ENCODE measurements at regions not wholly inside any gene's neighbourhood (a gene's known extent, or its start where the extent isn't known, plus 50 kb on each side); places are given as distances from the start of the nearest gene placed in this dataset.

GRCh38 chr1:168410464-168410863 lies 129.8 kb downstream of the TBX19 start:
- Histone ChIP-seq H3K4me3 (no peak overlapping the region), H3K36me3 (ENCODE audit: low read depth, missing control alignments) (no peaks in the 10 kb centered on the region), H3K4me1 (no peaks in the 10 kb centered on the region), H3K27ac (no peak overlapping the region), H3K27me3 (no peaks in the 10 kb centered on the region), H3K9me3 (no peaks in the 10 kb centered on the region)
- TF ChIP-seq POLR2A (IDR thresholded peaks at IDR 0.05) = no peak
- TF ChIP-seq, protein P1, sequence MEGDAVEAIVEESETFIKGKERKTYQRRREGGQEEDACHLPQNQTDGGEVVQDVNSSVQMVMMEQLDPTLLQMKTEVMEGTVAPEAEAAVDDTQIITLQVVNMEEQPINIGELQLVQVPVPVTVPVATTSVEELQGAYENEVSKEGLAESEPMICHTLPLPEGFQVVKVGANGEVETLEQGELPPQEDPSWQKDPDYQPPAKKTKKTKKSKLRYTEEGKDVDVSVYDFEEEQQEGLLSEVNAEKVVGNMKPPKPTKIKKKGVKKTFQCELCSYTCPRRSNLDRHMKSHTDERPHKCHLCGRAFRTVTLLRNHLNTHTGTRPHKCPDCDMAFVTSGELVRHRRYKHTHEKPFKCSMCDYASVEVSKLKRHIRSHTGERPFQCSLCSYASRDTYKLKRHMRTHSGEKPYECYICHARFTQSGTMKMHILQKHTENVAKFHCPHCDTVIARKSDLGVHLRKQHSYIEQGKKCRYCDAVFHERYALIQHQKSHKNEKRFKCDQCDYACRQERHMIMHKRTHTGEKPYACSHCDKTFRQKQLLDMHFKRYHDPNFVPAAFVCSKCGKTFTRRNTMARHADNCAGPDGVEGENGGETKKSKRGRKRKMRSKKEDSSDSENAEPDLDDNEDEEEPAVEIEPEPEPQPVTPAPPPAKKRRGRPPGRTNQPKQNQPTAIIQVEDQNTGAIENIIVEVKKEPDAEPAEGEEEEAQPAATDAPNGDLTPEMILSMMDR (IDR thresholded peaks at IDR 0.05) = no peak
- DNase-seq = no peak
- 86 to 92% methylated on average over 7 to 8 of the region's 8 CpGs for WGBS, 2 donors
- intact Hi-C loops (cut with DNase I; ENCODE audit: low total_unique reads) = no loop called here

DNA sequence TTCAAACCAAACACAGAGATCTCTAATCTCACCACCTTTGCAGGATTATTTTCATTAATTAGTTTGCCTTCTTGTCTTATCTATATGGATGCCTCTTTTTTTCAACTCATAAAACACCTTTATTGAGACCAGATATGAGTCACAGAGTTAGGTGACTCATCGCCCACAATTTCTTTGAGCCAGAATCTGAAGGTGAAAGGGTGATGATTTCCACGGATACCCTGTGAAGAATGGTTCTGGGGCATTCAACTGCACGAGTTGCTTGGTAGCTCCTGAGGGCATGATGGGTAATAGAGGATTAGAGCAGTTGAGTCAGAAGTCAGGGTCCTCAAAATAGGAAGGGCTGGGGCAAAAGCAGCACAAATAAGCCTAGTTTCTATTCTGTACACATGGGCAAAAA lies 128.2 kb downstream of the TBX19 start:
- no peaks in the 10 kb centered on the region for H3K36me3 ChIP-seq (ENCODE audit: low read depth, missing control alignments)
- 80 to 91% methylated on average over 3 of the region's 3 CpGs for WGBS, 2 donors

GRCh38 chr1:168408539-168408865 lies 127.8 kb downstream of the TBX19 start:
- intact Hi-C loops (cut with DNase I; ENCODE audit: low total_unique reads) = no loop called here
- TF ChIP-seq, protein P1 (IDR thresholded peaks at IDR 0.05) = no peak
- no peak for TF ChIP-seq POLR2A (IDR thresholded peaks at IDR 0.05)
- H3K36me3 ChIP-seq (ENCODE audit: low read depth, missing control alignments) = no peaks in the 10 kb centered on the region
- no peak overlapping the region for H3K27ac ChIP-seq
- no peaks in the 10 kb centered on the region for H3K4me1 ChIP-seq
- WGBS, 2 donors = 51 to 55% methylated on average over 3 of the region's 3 CpGs
- H3K27me3 ChIP-seq = no peaks in the 10 kb centered on the region
- H3K4me3 ChIP-seq = no peak overlapping the region
- H3K9me3 ChIP-seq = no peaks in the 10 kb centered on the region
- DNase-seq = no peak

More for the DNA sequence above, 128.2 kb downstream of the TBX19 start:
- intact Hi-C loops (cut with DNase I; ENCODE audit: low total_unique reads) = no loop called here
- TF ChIP-seq POLR2A (IDR thresholded peaks at IDR 0.05) = no peak
- TF ChIP-seq, protein P1 (IDR thresholded peaks at IDR 0.05) = no peak
- Histone ChIP-seq H3K9me3 (no peaks in the 10 kb centered on the region), H3K4me1 (no peaks in the 10 kb centered on the region), H3K4me3 (no peak overlapping the region), H3K27ac (no peak overlapping the region), H3K27me3 (no peaks in the 10 kb centered on the region)
- no peak for DNase-seq

DNA sequence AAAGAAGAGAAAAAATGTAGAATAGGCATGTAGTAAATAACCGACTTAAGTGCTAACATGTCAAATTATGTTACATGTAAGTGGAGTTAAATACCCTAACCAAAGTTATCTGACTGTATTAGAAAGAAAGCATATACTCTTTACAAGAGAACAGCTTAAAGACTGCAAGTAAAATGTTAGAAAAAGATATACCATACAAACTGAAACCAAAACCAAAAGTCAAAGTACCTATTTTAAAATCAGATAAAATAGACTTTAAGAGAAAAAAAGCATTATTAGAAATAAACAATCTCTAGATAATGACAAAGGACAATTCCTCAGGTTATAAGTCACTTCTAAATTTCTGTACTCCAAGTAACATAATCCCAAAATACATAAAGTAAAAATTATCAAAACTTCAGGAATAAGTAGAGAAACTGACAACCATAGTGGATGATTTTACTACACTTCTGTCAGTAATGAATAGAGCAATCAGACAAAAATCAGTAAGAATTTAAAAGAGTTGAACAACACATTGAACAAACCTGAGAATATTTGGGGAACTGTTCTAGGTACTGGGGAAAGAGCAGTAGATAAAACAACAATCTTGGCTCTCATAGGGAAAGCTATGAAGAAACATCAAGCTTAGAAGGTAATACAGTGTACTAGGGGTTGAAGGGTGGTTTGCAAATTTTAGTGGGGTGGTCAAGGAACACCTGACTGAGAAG lies 127.3 kb downstream of the TBX19 start:
- intact Hi-C loops (cut with DNase I; ENCODE audit: low total_unique reads) = no loop called here
- Histone ChIP-seq H3K4me3 (no peak overlapping the region), H3K27ac (no peak overlapping the region), H3K27me3 (no peaks in the 10 kb centered on the region), H3K4me1 (peaks cover 1% of the 10 kb centered on the region), H3K9me3 (no peaks in the 10 kb centered on the region), H3K36me3 (ENCODE audit: low read depth, missing control alignments) (no peaks in the 10 kb centered on the region)
- no peak for TF ChIP-seq POLR2A (IDR thresholded peaks at IDR 0.05)
- no peak for DNase-seq
- WGBS, 2 donors = 76 to 90% methylated on average over 1 of the region's 1 CpG

DNA sequence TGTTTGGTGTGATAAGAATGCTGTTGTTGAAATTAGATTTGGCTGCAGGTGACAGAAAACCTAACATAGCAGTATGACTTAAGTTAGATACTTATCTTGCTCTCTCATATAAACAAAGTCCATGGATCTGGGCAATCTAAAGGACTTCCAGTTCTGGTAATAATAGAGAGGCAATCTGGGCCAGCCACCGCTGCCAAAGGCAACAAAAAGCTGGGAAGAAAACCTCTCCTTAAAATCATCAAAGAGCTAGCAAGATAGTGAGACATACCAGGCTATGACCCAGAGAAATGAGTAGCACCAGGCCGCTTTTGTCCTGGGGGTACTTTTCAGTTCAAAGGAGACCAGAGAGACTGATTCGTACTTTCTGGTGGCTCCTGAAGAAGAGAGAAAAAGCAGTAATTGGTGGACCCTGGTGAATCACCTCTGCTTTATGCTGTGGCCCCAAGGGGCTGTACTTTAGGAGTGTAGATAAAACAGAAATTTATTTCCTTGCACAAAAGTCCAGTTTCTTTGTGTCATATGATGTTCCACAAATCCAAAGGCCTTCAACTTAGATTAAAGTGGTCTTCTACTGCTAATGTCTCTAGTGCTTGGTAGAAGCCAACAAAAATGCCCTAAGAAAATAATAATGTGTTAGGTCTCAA lies 125.4 kb downstream of the TBX19 start:
- 73 to 76% methylated on average over 3 of the region's 3 CpGs for WGBS, 2 donors
- Histone ChIP-seq H3K9me3 (no peaks in the 10 kb centered on the region), H3K36me3 (ENCODE audit: low read depth, missing control alignments) (no peaks in the 10 kb centered on the region), H3K4me1 (peaks cover 7% of the 10 kb centered on the region), H3K4me3 (no peak overlapping the region), H3K27me3 (no peaks in the 10 kb centered on the region), H3K27ac (no peak overlapping the region)
- no peak for TF ChIP-seq POLR2A (IDR thresholded peaks at IDR 0.05)
- TF ChIP-seq, protein P1 (IDR thresholded peaks at IDR 0.05) = no peak
- DNase-seq = no peak
- intact Hi-C loops (cut with DNase I; ENCODE audit: low total_unique reads) = no loop called here

Data from testis (tissue), 2 donors.